Hepatocyte (in vitro differentiated cells): ENCODE measurements at regions not wholly inside any gene's neighbourhood (a gene's known extent, or its start where the extent isn't known, plus 50 kb on each side); places are given as distances from the start of the nearest gene placed in this dataset.
"Not testable (repeated sequence)": the region's sequence is repeated elsewhere in the genome, so short reads cannot be mapped to it uniquely, and the experiment has no call there.

ENCODE experiments used
- DNase-seq: peaks from one replicate; pipeline ENCODE4 v3.0.0-alpha.2; 2016; ENCODE audit warnings: low spot score
- H2AFZ ChIP-seq: fragments of 200-600 bp; sonication (generic); 2 replicates; pipeline ENCODE4 v1.6.0; 2016; ENCODE audit warnings: antibody characterized with exemption, mild to moderate bottlenecking
- H3K27ac ChIP-seq: fragments of 200-600 bp; sonication (generic); 2 replicates; pipeline ENCODE4 v1.5.1; 2016; ENCODE audit warnings: mild to moderate bottlenecking
- H3K27me3 ChIP-seq: fragments of 200-600 bp; sonication (generic); 2 replicates; pipeline ENCODE4 v1.6.1; 2016
- H3K36me3 ChIP-seq: fragments of 200-600 bp; sonication (generic); replicated peaks from 2 replicates; pipeline ENCODE4 v1.5.1; 2016; ENCODE audit warnings: low read depth; ENCODE audit not compliant: insufficient read depth
- H3K4me1 ChIP-seq: fragments of 200-600 bp; sonication (generic); 2 replicates; pipeline ENCODE4 v1.5.1; 2016; ENCODE audit warnings: mild to moderate bottlenecking, moderate library complexity; ENCODE audit not compliant: insufficient read depth
- H3K4me2 ChIP-seq: fragments of 200-600 bp; sonication (generic); 2 replicates; pipeline ENCODE4 v1.6.0; 2016
- H3K4me3 ChIP-seq: fragments of 200-600 bp; sonication (generic); 2 replicates; pipeline ENCODE4 v1.5.1; 2016; ENCODE audit warnings: mild to moderate bottlenecking
- H3K79me2 ChIP-seq: fragments of 200-600 bp; sonication (generic); 2 replicates; pipeline ENCODE4 v1.6.0; 2017; ENCODE audit warnings: mild to moderate bottlenecking
- H3K9me2 ChIP-seq: fragments of 200-600 bp; sonication (generic); replicated peaks from 2 replicates; pipeline ENCODE4 v1.6.0; 2017; ENCODE audit warnings: mild to moderate bottlenecking; ENCODE audit not compliant: insufficient read depth
- H3K9me3 ChIP-seq: fragments of 200-600 bp; sonication (generic); 2 replicates; pipeline ENCODE4 v1.5.1; 2016; ENCODE audit warnings: low read depth, mild to moderate bottlenecking
- H4K20me1 ChIP-seq: fragments of 200-600 bp; sonication (generic); 2 replicates; pipeline ENCODE4 v1.6.0; 2016; ENCODE audit warnings: mild to moderate bottlenecking; ENCODE audit not compliant: insufficient read depth, poor library complexity, severe bottlenecking
- CTCF ChIP-seq: fragments of 200-600 bp; sonication (generic); IDR thresholded peaks from 2 replicates; pipeline ENCODE4 v1.5.1; 2016; ENCODE audit warnings: antibody characterized with exemption, mild to moderate bottlenecking; ENCODE audit not compliant: poor library complexity
- EZH2 ChIP-seq: fragments of 200-600 bp; sonication (generic); IDR thresholded peaks from 2 replicates; pipeline ENCODE4 v1.6.1; 2016; ENCODE audit warnings: antibody characterized with exemption, mild to moderate bottlenecking, borderline replicate concordance
- EZH2phosphoT487 ChIP-seq: fragments of 200-600 bp; sonication (generic); IDR thresholded peaks from one replicate; pipeline ENCODE4 v1.6.1; 2018; ENCODE audit warnings: antibody characterized with exemption, mild to moderate bottlenecking, low read depth, moderate library complexity; ENCODE audit not compliant: unreplicated experiment, severe bottlenecking
- WGBS: methylation state at CpG from one replicate; pipeline ENCODE4 v1.1.6; 2016; ENCODE audit warnings: low lambda C conversion rate; ENCODE audit errors: missing lambda C conversion rate; 5-methylcytosine and 5-hydroxymethylcytosine counted together

DNA sequence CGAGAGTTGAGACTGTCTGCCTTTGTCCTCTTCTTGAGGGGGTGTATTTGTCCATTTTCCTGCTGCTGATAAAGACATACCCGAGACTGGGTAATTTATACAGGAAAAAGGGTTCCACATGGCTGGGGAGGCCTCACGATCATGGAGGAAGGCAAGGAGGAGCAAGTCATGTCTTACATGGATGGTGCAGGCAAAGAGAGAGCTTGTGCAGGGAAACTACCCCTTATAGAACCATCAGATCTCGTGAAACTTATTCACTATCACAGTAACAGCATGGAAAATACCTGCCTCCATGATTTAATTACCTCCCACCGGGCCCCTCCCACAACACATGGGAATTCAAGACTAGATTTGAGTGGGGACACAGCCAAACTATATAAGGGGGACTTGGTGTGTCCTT lies 338.2 kb upstream of the TNRC6C start:
- H3K9me3 ChIP-seq: no peaks in the 10 kb centered on the region
- no peak overlapping the region for H2AFZ ChIP-seq
- no peaks in the 10 kb centered on the region for H3K9me2 ChIP-seq
- WGBS: 87% methylated on average over 5 of the region's 5 CpGs
- no peaks in the 10 kb centered on the region for H3K36me3 ChIP-seq
- H3K4me1 ChIP-seq: peaks cover 13% of the 10 kb centered on the region
- H4K20me1 ChIP-seq: no peaks in the 10 kb centered on the region
- no peaks in the 10 kb centered on the region for H3K79me2 ChIP-seq
- no peak overlapping the region for H3K4me2 ChIP-seq
- TF ChIP-seq CTCF (no peak), EZH2phosphoT487 (no peak), EZH2 (no peak)
- DNase-seq: no peak
- H3K27ac ChIP-seq: no peak overlapping the region
- no peak overlapping the region for H3K4me3 ChIP-seq
- H3K27me3 ChIP-seq: no peaks in the 10 kb centered on the region

DNA sequence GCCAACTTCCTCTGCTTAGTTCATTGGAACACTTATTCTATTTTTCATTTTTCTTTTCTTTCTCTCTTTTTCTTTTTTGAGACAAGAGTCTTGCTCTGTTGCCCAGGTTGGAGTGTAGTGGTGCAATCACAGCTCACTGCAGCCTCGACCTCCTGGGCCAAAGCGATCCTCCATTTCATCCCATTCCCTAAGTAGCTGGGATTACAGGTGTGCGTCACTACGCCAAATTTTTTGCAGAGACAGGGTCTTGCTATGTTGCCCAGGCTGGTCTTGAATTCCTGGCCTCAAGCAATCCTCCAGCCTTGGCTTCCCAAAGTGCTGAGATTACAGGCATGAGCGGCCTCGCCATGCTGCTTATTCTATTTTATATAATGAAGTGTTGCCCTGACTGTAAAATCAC lies 336.4 kb upstream of the TNRC6C start:
- not testable (repeated sequence) for H3K79me2 ChIP-seq, H3K4me1 ChIP-seq, H3K27ac ChIP-seq, H3K4me2 ChIP-seq, H3K27me3 ChIP-seq, H4K20me1 ChIP-seq, H2AFZ ChIP-seq, H3K9me2 ChIP-seq, H3K4me3 ChIP-seq, H3K36me3 ChIP-seq, H3K9me3 ChIP-seq, DNase-seq
- 91% methylated on average over 6 of the region's 6 CpGs for WGBS

GRCh38 chr17:77622647-77623046 lies 335.9 kb upstream of the TNRC6C start:
- H3K9me2 ChIP-seq: no peaks in the 10 kb centered on the region
- no peaks in the 10 kb centered on the region for H3K9me3 ChIP-seq
- WGBS: 87% methylated on average over 4 of the region's 4 CpGs
- H3K27me3 ChIP-seq: no peaks in the 10 kb centered on the region
- no peak overlapping the region for H3K4me3 ChIP-seq
- no peak overlapping the region for H2AFZ ChIP-seq
- H3K27ac ChIP-seq: no peak overlapping the region
- H3K79me2 ChIP-seq: no peaks in the 10 kb centered on the region
- no peaks in the 10 kb centered on the region for H4K20me1 ChIP-seq
- no peak overlapping the region for H3K4me2 ChIP-seq
- no peaks in the 10 kb centered on the region for H3K4me1 ChIP-seq
- TF ChIP-seq EZH2phosphoT487 (no peak), EZH2 (no peak), CTCF (no peak)
- H3K36me3 ChIP-seq: no peaks in the 10 kb centered on the region
- no peak for DNase-seq

- DNase-seq, H3K9me2 ChIP-seq, H3K79me2 ChIP-seq, H3K36me3 ChIP-seq, H3K9me3 ChIP-seq, H3K4me1 ChIP-seq, H4K20me1 ChIP-seq, H3K27me3 ChIP-seq, H3K4me2 ChIP-seq, H3K4me3 ChIP-seq, H2AFZ ChIP-seq, H3K27ac ChIP-seq: not testable (repeated sequence)
- WGBS: 90% methylated on average over 10 of the region's 10 CpGs
These were observed 335.2 kb upstream of the TNRC6C start for GRCh38 chr17:77623321-77623720.

DNA sequence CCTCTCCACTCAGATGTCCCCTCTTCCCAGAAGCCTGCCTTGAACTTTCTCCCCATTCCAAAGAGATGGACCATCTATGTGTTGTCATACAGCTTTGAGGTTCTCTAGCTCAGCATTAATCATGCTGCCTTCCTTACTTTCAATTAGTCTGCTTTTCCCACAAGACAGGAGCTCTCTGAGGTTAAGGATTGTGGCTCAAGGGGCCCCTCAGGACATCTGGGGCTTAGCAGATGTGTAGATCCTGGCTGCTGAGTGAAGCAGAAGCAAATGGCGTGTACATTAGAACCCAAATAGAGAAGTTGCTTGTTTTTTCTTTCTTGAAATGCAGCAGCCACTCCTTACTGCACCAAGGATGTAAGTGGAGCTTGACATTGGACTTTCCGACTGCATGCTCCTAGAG lies 330.5 kb upstream of the TNRC6C start:
- WGBS: 85% methylated on average over 2 of the region's 2 CpGs
- no peak overlapping the region for H3K4me3 ChIP-seq
- no peak for DNase-seq
- H3K4me1 ChIP-seq: no peaks in the 10 kb centered on the region
- H3K27me3 ChIP-seq: no peaks in the 10 kb centered on the region
- H3K79me2 ChIP-seq: no peaks in the 10 kb centered on the region
- TF ChIP-seq EZH2phosphoT487 (no peak), CTCF (no peak), EZH2 (no peak)
- no peaks in the 10 kb centered on the region for H3K9me3 ChIP-seq
- no peak overlapping the region for H3K27ac ChIP-seq
- no peak overlapping the region for H3K4me2 ChIP-seq
- no peak overlapping the region for H2AFZ ChIP-seq
- H3K36me3 ChIP-seq: no peaks in the 10 kb centered on the region
- H4K20me1 ChIP-seq: no peaks in the 10 kb centered on the region
- no peaks in the 10 kb centered on the region for H3K9me2 ChIP-seq

- not testable (repeated sequence) for H2AFZ ChIP-seq, H4K20me1 ChIP-seq, H3K4me1 ChIP-seq, H3K79me2 ChIP-seq, H3K36me3 ChIP-seq, H3K9me3 ChIP-seq, H3K4me2 ChIP-seq, H3K27me3 ChIP-seq, DNase-seq, H3K27ac ChIP-seq, H3K9me2 ChIP-seq, H3K4me3 ChIP-seq
- WGBS: 89% methylated on average over 2 of the region's 2 CpGs
These were observed 329.2 kb upstream of the TNRC6C start for GRCh38 chr17:77629284-77629683.
